Right lobe of liver (tissue), 4 donors: ENCODE measurements at regions not wholly inside any gene's neighbourhood (a gene's known extent, or its start where the extent isn't known, plus 50 kb on each side); places are given as distances from the start of the nearest gene placed in this dataset.

Source experiments
- CTCF ChIP-seq, 4 donors: fragments of 200-600 bp in 3 of 4; fragments of 450-650 bp in 1 of 4; IDR thresholded peaks; one replicate each; pipeline versions ENCODE4 v1.5.1 to v1.8.0; 2016 to 2022; ENCODE audit warnings: antibody characterized with exemption in 4 of 4, mild to moderate bottlenecking in 2 of 4
- POLR2A ChIP-seq: fragments of 450-650 bp; IDR thresholded peaks from one replicate; pipeline ENCODE4 v1.6.1; 2017; ENCODE audit warnings: antibody characterized with exemption, mild to moderate bottlenecking
- donor health status: DM: no; HTN: no; CAD: no.
- donor health status: DM: no; HTN: no; CAD: no.
- donor health status: DM: no; HTN: yes; CAD: no.

- no peak for TF ChIP-seq CTCF (IDR thresholded peaks at IDR 0.05)
- TF ChIP-seq POLR2A: no peak
These were observed 113.7 kb downstream of the SLC25A46 start for GRCh38 chr5:110852541-110852940.
